ENCODE measurements at regions not wholly inside any gene's neighbourhood (a gene's known extent, or its start where the extent isn't known, plus 50 kb on each side); places are given as distances from the start of the nearest gene placed in this dataset.
A peak's percentile ranks its signal among the peaks of the same experiment; 100 is the strongest.

DNA sequence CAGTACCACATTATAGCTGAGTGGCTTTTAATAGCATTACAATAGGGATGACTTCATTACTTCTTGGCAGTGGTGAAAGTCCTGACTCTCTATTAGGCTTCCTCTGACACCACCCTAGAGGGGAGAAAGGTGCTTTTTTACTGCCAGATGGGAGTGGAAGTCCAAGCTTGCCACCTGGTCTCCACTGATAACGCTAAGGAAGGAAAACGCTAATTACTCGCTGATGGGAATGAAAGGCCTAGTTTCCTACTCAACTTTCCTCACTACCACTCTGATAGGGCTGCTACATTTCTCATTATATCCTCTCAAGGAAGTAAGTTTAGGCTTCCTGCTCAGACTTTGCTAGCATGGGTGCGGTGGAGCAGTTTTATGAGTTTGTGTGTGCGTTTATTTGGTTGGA lies 62.3 kb upstream of the PAGE3 start:
- Histone ChIP-seq H4K20me1 (ENCODE audit: insufficient read depth, low read length) (no peaks in the 10 kb centered on the region), H3K4me1 (ENCODE audit: insufficient read depth, low read length) (no peaks in the 10 kb centered on the region)

DNA sequence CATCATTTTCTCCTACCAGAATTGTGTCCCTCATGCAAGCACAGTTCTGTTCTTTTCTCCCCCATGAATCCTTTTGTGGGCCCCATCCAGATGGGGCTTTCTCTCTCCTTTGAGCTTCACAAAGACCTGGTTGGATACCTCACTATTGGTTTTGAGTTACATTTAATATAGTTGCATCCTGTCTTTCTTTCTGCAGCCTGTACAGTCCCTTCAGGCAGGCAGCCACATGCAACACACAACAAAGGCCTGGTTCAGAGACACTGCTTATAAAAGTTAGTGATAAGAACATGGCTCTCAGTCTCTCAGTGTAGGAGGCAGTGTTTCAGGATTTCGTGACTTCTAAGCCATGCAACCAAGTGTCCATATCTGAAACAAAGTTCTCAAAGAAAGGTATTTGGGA lies 70.6 kb upstream of the PAGE3 start:
- Histone ChIP-seq H3K27me3 (ENCODE audit: insufficient read depth, low read length) (no peaks in the 10 kb centered on the region), H3K27ac (ENCODE audit: low read depth, low read length) (no peak overlapping the region), H3K4me1 (ENCODE audit: insufficient read depth, low read length) (no peaks in the 10 kb centered on the region), H3K36me3 (ENCODE audit: insufficient read depth, low read length) (no peaks in the 10 kb centered on the region), H3K79me2 (ENCODE audit: insufficient read depth, low read length) (no peaks in the 10 kb centered on the region), H4K20me1 (ENCODE audit: insufficient read depth, low read length) (no peaks in the 10 kb centered on the region), H3K4me3 (ENCODE audit: insufficient read depth, low read length) (no peak overlapping the region), H3K9me3 (ENCODE audit: low read depth, low read length) (no peaks in the 10 kb centered on the region), H2AFZ (ENCODE audit: low read length) (no peak overlapping the region), H3K4me2 (ENCODE audit: insufficient read depth, low read length) (no peak overlapping the region)
- TF ChIP-seq, protein P1, sequence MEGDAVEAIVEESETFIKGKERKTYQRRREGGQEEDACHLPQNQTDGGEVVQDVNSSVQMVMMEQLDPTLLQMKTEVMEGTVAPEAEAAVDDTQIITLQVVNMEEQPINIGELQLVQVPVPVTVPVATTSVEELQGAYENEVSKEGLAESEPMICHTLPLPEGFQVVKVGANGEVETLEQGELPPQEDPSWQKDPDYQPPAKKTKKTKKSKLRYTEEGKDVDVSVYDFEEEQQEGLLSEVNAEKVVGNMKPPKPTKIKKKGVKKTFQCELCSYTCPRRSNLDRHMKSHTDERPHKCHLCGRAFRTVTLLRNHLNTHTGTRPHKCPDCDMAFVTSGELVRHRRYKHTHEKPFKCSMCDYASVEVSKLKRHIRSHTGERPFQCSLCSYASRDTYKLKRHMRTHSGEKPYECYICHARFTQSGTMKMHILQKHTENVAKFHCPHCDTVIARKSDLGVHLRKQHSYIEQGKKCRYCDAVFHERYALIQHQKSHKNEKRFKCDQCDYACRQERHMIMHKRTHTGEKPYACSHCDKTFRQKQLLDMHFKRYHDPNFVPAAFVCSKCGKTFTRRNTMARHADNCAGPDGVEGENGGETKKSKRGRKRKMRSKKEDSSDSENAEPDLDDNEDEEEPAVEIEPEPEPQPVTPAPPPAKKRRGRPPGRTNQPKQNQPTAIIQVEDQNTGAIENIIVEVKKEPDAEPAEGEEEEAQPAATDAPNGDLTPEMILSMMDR (IDR thresholded peaks at IDR 0.05; ENCODE audit: extremely low read depth, low read depth, low read length), result no peak
- no peak for DNase-seq (ENCODE audit: insufficient read length, low spot score, missing footprints)

More for the DNA sequence above, 62.3 kb upstream of the PAGE3 start:
- Histone ChIP-seq H3K36me3 (ENCODE audit: insufficient read depth, low read length) (no peaks in the 10 kb centered on the region), H3K9me3 (ENCODE audit: low read depth, low read length) (no peaks in the 10 kb centered on the region), H3K4me2 (ENCODE audit: insufficient read depth, low read length) (no peak overlapping the region), H3K27me3 (ENCODE audit: insufficient read depth, low read length) (no peaks in the 10 kb centered on the region), H2AFZ (ENCODE audit: low read length) (no peak overlapping the region), H3K27ac (ENCODE audit: low read depth, low read length) (no peak overlapping the region), H3K79me2 (ENCODE audit: insufficient read depth, low read length) (no peaks in the 10 kb centered on the region), H3K4me3 (ENCODE audit: insufficient read depth, low read length) (no peak overlapping the region)
- TF ChIP-seq, protein P1 (IDR thresholded peaks at IDR 0.05; ENCODE audit: extremely low read depth, low read depth, low read length), result no peak
- peak; percentile 76 for DNase-seq (ENCODE audit: insufficient read length, low spot score, missing footprints)

DNA sequence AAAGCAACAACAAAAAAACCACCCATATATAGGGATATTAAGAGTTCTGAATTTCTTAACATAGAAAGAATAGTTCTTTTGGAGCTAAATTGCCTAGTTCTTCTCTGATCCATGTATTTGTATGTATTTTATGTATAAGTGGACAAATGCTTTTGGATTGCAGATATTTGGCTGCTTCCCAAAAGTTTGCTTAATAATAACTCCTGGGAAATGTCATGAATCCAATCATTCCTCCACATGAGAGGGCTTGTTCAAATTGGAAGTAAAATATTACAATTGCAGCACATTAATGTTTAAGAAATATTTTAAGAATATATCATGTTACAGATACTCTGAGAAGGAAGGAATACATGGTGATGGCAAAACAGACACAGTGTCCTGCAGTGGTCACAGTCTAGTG lies 71.5 kb upstream of the PAGE3 start:
- H3K79me2 ChIP-seq (ENCODE audit: insufficient read depth, low read length), result no peaks in the 10 kb centered on the region
- H3K27me3 ChIP-seq (ENCODE audit: insufficient read depth, low read length), result no peaks in the 10 kb centered on the region
- H3K4me2 ChIP-seq (ENCODE audit: insufficient read depth, low read length), result no peak overlapping the region
- H3K4me1 ChIP-seq (ENCODE audit: insufficient read depth, low read length), result no peaks in the 10 kb centered on the region
- TF ChIP-seq, protein P1 (IDR thresholded peaks at IDR 0.05; ENCODE audit: extremely low read depth, low read depth, low read length), result no peak
- H3K4me3 ChIP-seq (ENCODE audit: insufficient read depth, low read length), result no peak overlapping the region
- no peak for DNase-seq (ENCODE audit: insufficient read length, low spot score, missing footprints)
- H3K9me3 ChIP-seq (ENCODE audit: low read depth, low read length), result no peaks in the 10 kb centered on the region
- H3K36me3 ChIP-seq (ENCODE audit: insufficient read depth, low read length), result no peaks in the 10 kb centered on the region
- no peak overlapping the region for H2AFZ ChIP-seq (ENCODE audit: low read length)
- no peak overlapping the region for H3K27ac ChIP-seq (ENCODE audit: low read depth, low read length)
- no peaks in the 10 kb centered on the region for H4K20me1 ChIP-seq (ENCODE audit: insufficient read depth, low read length)

DNA sequence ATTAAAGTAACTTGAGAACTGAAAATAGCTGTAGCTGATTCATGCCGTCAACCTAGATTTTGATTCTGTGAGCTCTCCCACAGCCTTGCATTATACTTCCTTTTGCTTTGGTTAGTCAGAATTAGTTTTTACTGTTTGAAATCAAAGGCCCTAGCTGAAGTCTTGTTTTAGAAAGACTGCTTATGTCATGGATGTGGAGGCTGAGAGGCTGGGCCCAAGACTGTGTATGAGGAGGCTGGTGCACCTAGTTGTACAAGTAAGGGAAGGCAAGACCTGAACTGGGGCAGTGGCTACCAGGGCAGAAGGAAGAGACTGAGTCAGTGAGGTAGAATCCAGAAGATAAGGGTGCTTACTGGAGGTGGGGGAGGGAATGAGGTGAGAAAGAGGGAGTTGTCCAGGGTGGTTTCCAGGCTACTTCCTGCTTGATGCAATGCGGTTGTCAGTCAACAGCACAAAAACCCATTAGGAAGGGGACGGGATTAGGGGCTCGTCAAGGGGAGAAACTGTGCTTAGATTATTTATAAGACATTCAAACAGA lies 76.2 kb upstream of the PAGE3 start:
- DNase-seq (ENCODE audit: insufficient read length, low spot score, missing footprints), result no peak
- no peak overlapping the region for H3K4me2 ChIP-seq (ENCODE audit: insufficient read depth, low read length)
- H3K27me3 ChIP-seq (ENCODE audit: insufficient read depth, low read length), result no peaks in the 10 kb centered on the region
- TF ChIP-seq, protein P1 (IDR thresholded peaks at IDR 0.05; ENCODE audit: extremely low read depth, low read depth, low read length), result no peak
- H3K36me3 ChIP-seq (ENCODE audit: insufficient read depth, low read length), result no peaks in the 10 kb centered on the region
- no peaks in the 10 kb centered on the region for H3K4me1 ChIP-seq (ENCODE audit: insufficient read depth, low read length)
- H3K9me3 ChIP-seq (ENCODE audit: low read depth, low read length), result no peaks in the 10 kb centered on the region
- no peak overlapping the region for H2AFZ ChIP-seq (ENCODE audit: low read length)
- H3K27ac ChIP-seq (ENCODE audit: low read depth, low read length), result no peak overlapping the region
- H3K4me3 ChIP-seq (ENCODE audit: insufficient read depth, low read length), result no peak overlapping the region
- no peaks in the 10 kb centered on the region for H3K79me2 ChIP-seq (ENCODE audit: insufficient read depth, low read length)
- H4K20me1 ChIP-seq (ENCODE audit: insufficient read depth, low read length), result no peaks in the 10 kb centered on the region

Measured in osteoblast (primary cell).